Smooth muscle cell (in vitro differentiated cells): ENCODE measurements at regions not wholly inside any gene's neighbourhood (a gene's known extent, or its start where the extent isn't known, plus 50 kb on each side); places are given as distances from the start of the nearest gene placed in this dataset.

Source experiments
- DNase-seq: peaks from one replicate; lab custom pipeline; 2025; ENCODE audit not compliant: unreplicated experiment; lab: John Stamatoyannopoulos, UW
- H2AFZ ChIP-seq: fragments of 200-600 bp; sonication (generic); 2 replicates; pipeline ENCODE4 v1.6.0; 2016; ENCODE audit warnings: antibody characterized with exemption, low read depth, mild to moderate bottlenecking
- H3F3A ChIP-seq: fragments of 200-600 bp; sonication (generic); 2 replicates; pipeline ENCODE4 v1.6.0; 2017; ENCODE audit warnings: antibody characterized with exemption, low read depth
- H3K27ac ChIP-seq: fragments of 200-600 bp; sonication (generic); 2 replicates; pipeline ENCODE4 v1.5.1; 2016; ENCODE audit warnings: low read depth, mild to moderate bottlenecking
- H3K27me3 ChIP-seq: fragments of 200-600 bp; sonication (generic); 2 replicates; pipeline ENCODE4 v1.6.1; 2016; ENCODE audit warnings: low read depth, mild to moderate bottlenecking
- H3K36me3 ChIP-seq: fragments of 200-600 bp; sonication (generic); 2 replicates; pipeline ENCODE4 v1.5.1; 2016; ENCODE audit warnings: low read depth
- H3K4me1 ChIP-seq: fragments of 200-600 bp; sonication (generic); 2 replicates; pipeline ENCODE4 v1.5.1; 2016; ENCODE audit warnings: low read depth
- H3K4me2 ChIP-seq: fragments of 200-600 bp; sonication (generic); 2 replicates; pipeline ENCODE4 v1.6.0; 2016; ENCODE audit warnings: mild to moderate bottlenecking
- H3K4me3 ChIP-seq: fragments of 200-600 bp; sonication (generic); 2 replicates; pipeline ENCODE4 v1.5.1; 2016; ENCODE audit warnings: mild to moderate bottlenecking
- H3K79me2 ChIP-seq: fragments of 200-600 bp; sonication (generic); 2 replicates; pipeline ENCODE4 v1.6.0; 2016; ENCODE audit warnings: low read depth, mild to moderate bottlenecking
- H3K9ac ChIP-seq: fragments of 200-600 bp; sonication (generic); 2 replicates; pipeline ENCODE4 v1.6.0; 2016; ENCODE audit warnings: low read depth
- H3K9me3 ChIP-seq: fragments of 200-600 bp; sonication (generic); replicated peaks from 2 replicates; pipeline ENCODE4 v1.5.1; 2016; ENCODE audit warnings: low read depth
- H4K20me1 ChIP-seq: fragments of 200-600 bp; sonication (generic); 2 replicates; pipeline ENCODE4 v1.6.0; 2016; ENCODE audit warnings: low read depth
- CTCF ChIP-seq: fragments of 200-600 bp; sonication (generic); IDR thresholded peaks from 2 replicates; pipeline ENCODE4 v1.5.1; 2017; ENCODE audit warnings: borderline replicate concordance, mild to moderate bottlenecking, antibody characterized with exemption; ENCODE audit not compliant: insufficient read depth, poor library complexity, severe bottlenecking
- WGBS: methylation state at CpG from one replicate; pipeline ENCODE4 v1.1.7; 2016; ENCODE audit warnings: low lambda C conversion rate; 5-methylcytosine and 5-hydroxymethylcytosine counted together

GRCh38 chr3:102972350-102972749, 537.5 kb downstream of the ZPLD1 start:
- no peaks in the 10 kb centered on the region for H4K20me1 ChIP-seq

GRCh38 chr3:102974333-102974732, 539.5 kb downstream of the ZPLD1 start:
- H3K9me3 ChIP-seq: no peaks in the 10 kb centered on the region
- no peaks in the 10 kb centered on the region for H3K4me1 ChIP-seq
- no peak overlapping the region for H3K4me2 ChIP-seq
- no peak for DNase-seq
- no peaks in the 10 kb centered on the region for H3K36me3 ChIP-seq
- peak overlapping the region; percentile 54 for H2AFZ ChIP-seq
- no peaks in the 10 kb centered on the region for H4K20me1 ChIP-seq
- no peaks in the 10 kb centered on the region for H3F3A ChIP-seq
- no peak overlapping the region for H3K27ac ChIP-seq
- H3K27me3 ChIP-seq: no peaks in the 10 kb centered on the region
- no peaks in the 10 kb centered on the region for H3K79me2 ChIP-seq
- no peak overlapping the region for H3K4me3 ChIP-seq
- 79% methylated on average over 2 of the region's 2 CpGs for WGBS
- TF ChIP-seq CTCF: no peak
- H3K9ac ChIP-seq: no peak overlapping the region

More at GRCh38 chr3:102972350-102972749, 537.5 kb downstream of the ZPLD1 start:
- no peaks in the 10 kb centered on the region for H3K4me1 ChIP-seq
- no peak for DNase-seq
- H3F3A ChIP-seq: no peaks in the 10 kb centered on the region
- no peak overlapping the region for H3K4me3 ChIP-seq
- no peaks in the 10 kb centered on the region for H3K27me3 ChIP-seq
- H3K9ac ChIP-seq: no peak overlapping the region
- H3K36me3 ChIP-seq: no peaks in the 10 kb centered on the region
- H2AFZ ChIP-seq: no peak overlapping the region
- no peaks in the 10 kb centered on the region for H3K79me2 ChIP-seq
- H3K4me2 ChIP-seq: no peak overlapping the region
- no peak for TF ChIP-seq CTCF
- no peaks in the 10 kb centered on the region for H3K9me3 ChIP-seq
- H3K27ac ChIP-seq: no peak overlapping the region

- no peaks in the 10 kb centered on the region for H3K27me3 ChIP-seq
- no peaks in the 10 kb centered on the region for H3K79me2 ChIP-seq
- no peak for TF ChIP-seq CTCF
- H3F3A ChIP-seq: no peaks in the 10 kb centered on the region
- H4K20me1 ChIP-seq: no peaks in the 10 kb centered on the region
- no peak for DNase-seq
- H3K9ac ChIP-seq: no peak overlapping the region
- no peak overlapping the region for H3K4me2 ChIP-seq
- H3K9me3 ChIP-seq: no peaks in the 10 kb centered on the region
- peak overlapping the region; percentile 18 for H3K27ac ChIP-seq
- no peaks in the 10 kb centered on the region for H3K36me3 ChIP-seq
- H2AFZ ChIP-seq: no peak overlapping the region
- H3K4me3 ChIP-seq: no peak overlapping the region
- H3K4me1 ChIP-seq: no peaks in the 10 kb centered on the region
Observed at GRCh38 chr3:102979191-102979590, 544.4 kb downstream of the ZPLD1 start.

GRCh38 chr3:102979682-102980354, 545.0 kb downstream of the ZPLD1 start:
- Histone ChIP-seq H3F3A (no peaks in the 10 kb centered on the region), H3K36me3 (no peaks in the 10 kb centered on the region), H3K4me1 (no peaks in the 10 kb centered on the region), H3K79me2 (no peaks in the 10 kb centered on the region), H3K9ac (no peak overlapping the region), H3K27ac (peak overlapping the region; percentile 18), H3K4me2 (no peak overlapping the region), H3K9me3 (no peaks in the 10 kb centered on the region), H2AFZ (no peak overlapping the region), H3K4me3 (no peak overlapping the region), H3K27me3 (no peaks in the 10 kb centered on the region), H4K20me1 (no peaks in the 10 kb centered on the region)
- DNase-seq: no peak
- WGBS: 49% methylated on average over 4 of the region's 4 CpGs
- no peak for TF ChIP-seq CTCF
